ENCODE measurements at regions not wholly inside any gene's neighbourhood (a gene's known extent, or its start where the extent isn't known, plus 50 kb on each side); places are given as distances from the start of the nearest gene placed in this dataset.

DNA sequence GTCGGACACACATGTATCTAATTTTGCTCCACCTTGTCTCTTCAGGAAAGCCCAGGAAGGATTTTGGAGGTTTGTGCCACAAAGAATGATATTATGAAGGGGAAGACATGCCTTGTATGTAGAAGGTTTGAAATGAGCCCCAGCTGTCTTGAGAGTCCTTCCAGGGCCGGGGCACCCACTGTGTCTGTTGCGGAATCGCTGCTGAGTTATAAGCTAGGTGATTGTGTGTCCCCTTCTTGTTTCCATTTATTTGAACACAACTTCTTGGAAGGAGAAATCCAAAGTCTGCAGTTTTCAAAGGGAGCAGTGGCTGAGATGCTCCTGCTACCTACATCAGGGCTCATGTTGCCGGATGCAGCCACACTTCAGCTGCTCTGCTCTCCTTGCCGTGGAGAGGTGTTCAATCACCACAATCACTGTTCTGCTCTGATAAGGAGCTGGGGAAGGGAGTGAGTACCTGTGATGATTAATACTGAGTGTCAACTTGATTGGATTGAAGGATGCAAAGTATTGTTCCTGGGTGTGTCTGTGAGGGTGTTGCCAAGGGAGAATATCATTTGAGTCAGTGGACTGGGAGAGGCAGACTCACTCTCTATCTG, 828.6 kb downstream of the QKI start:
- no peak overlapping the region for H3K9ac ChIP-seq (ENCODE audit: extremely low read depth, insufficient read length, low read length)
- no peak overlapping the region for H3K56ac ChIP-seq (ENCODE audit: insufficient read length, low read depth, low read length)
- no peaks in the 10 kb centered on the region for H3K79me2 ChIP-seq (ENCODE audit: insufficient read depth, low read length)
- no peak overlapping the region for H2BK15ac ChIP-seq (ENCODE audit: low read depth, low read length)
- no peak overlapping the region for H4K5ac ChIP-seq (ENCODE audit: insufficient read length, low read depth, low read length)
- H2AK5ac ChIP-seq (ENCODE audit: insufficient read length, low read length), result no peak overlapping the region
- H3K4me3 Mint-ChIP-seq, result no peak overlapping the region
- no peak overlapping the region for H4K8ac ChIP-seq (replicated peaks; ENCODE audit: insufficient read length, low read depth, low read length)
- no peaks in the 10 kb centered on the region for H3K79me1 ChIP-seq (ENCODE audit: insufficient read depth, low read depth, low read length, poor library complexity, severe bottlenecking)
- no peak overlapping the region for H2BK120ac ChIP-seq (ENCODE audit: low read depth, low read length, poor library complexity, severe bottlenecking)
- no peak overlapping the region for H3K4me2 ChIP-seq (ENCODE audit: insufficient read depth, insufficient read length, low read length)
- H3K9me3 ChIP-seq (ENCODE audit: control insufficient read depth, low read depth, low read length), result no peaks in the 10 kb centered on the region
- no peaks in the 10 kb centered on the region; the same call in 1 of the 2 replicates for H3K27me3 Mint-ChIP-seq (ENCODE audit: low read depth)
- H2BK12ac ChIP-seq (ENCODE audit: insufficient read length, low read depth, low read length), result no peak overlapping the region
- no peak for DNase-seq
- H3K14ac ChIP-seq (ENCODE audit: insufficient read depth, low read length), result no peak overlapping the region
- no peak overlapping the region for H3K18ac ChIP-seq (ENCODE audit: insufficient read length, low read depth, low read length)
- H4K91ac ChIP-seq (ENCODE audit: insufficient read length, low read depth, low read length), result no peak overlapping the region
- H3K23me2 ChIP-seq (ENCODE audit: insufficient read length, low read depth, low read length, poor library complexity, severe bottlenecking), result no peaks in the 10 kb centered on the region
- H2BK5ac ChIP-seq (ENCODE audit: insufficient read length, low read length), result no peak overlapping the region
- peaks cover 3% of the 10 kb centered on the region in 2 experiments; a peak in 2 of 4 replicates for H3K4me1 Mint-ChIP-seq
- no peak overlapping the region for H3K4ac ChIP-seq (ENCODE audit: low read depth, low read length)
- H3K9me3 Mint-ChIP-seq, result no peaks in the 10 kb centered on the region
- no peak overlapping the region for H2AFZ ChIP-seq (ENCODE audit: low read length)
- H4K20me1 ChIP-seq (ENCODE audit: control insufficient read depth, insufficient read depth, insufficient read length), result no peaks in the 10 kb centered on the region
- no peaks in the 10 kb centered on the region for H3K36me3 Mint-ChIP-seq (ENCODE audit: insufficient read depth in 1 of 3, low read depth in 3 of 3)
- no peak overlapping the region; a peak in 1 of 7 replicates for H3K27ac Mint-ChIP-seq
- no peak overlapping the region for H2BK20ac ChIP-seq (ENCODE audit: low read depth, low read length, poor library complexity, severe bottlenecking)
- H3T11ph ChIP-seq (ENCODE audit: low read length), result no peak overlapping the region
- H3K23ac ChIP-seq (ENCODE audit: insufficient read length, low read depth, low read length), result no peak overlapping the region
- H3K27ac ChIP-seq (ENCODE audit: insufficient read length, low read depth, low read length), result no peak overlapping the region
- no peaks in the 10 kb centered on the region for H3K4me1 ChIP-seq (ENCODE audit: insufficient read depth, low read length)
- WGBS (ENCODE audit: extremely low coverage, insufficient read length, low lambda C conversion rate), result no CpG with 5 or more reads among the region's 6 CpGs
- no peaks in the 10 kb centered on the region for H3K27me3 ChIP-seq (ENCODE audit: insufficient read depth, low read length)
- TF ChIP-seq, protein P1, sequence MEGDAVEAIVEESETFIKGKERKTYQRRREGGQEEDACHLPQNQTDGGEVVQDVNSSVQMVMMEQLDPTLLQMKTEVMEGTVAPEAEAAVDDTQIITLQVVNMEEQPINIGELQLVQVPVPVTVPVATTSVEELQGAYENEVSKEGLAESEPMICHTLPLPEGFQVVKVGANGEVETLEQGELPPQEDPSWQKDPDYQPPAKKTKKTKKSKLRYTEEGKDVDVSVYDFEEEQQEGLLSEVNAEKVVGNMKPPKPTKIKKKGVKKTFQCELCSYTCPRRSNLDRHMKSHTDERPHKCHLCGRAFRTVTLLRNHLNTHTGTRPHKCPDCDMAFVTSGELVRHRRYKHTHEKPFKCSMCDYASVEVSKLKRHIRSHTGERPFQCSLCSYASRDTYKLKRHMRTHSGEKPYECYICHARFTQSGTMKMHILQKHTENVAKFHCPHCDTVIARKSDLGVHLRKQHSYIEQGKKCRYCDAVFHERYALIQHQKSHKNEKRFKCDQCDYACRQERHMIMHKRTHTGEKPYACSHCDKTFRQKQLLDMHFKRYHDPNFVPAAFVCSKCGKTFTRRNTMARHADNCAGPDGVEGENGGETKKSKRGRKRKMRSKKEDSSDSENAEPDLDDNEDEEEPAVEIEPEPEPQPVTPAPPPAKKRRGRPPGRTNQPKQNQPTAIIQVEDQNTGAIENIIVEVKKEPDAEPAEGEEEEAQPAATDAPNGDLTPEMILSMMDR (conservative IDR thresholded peaks at IDR 0.05), result no peak

Data from H9 (cell line).